Caco-2 (cell line): ENCODE measurements at regions not wholly inside any gene's neighbourhood (a gene's known extent, or its start where the extent isn't known, plus 50 kb on each side); places are given as distances from the start of the nearest gene placed in this dataset.

Experiments used
- BruUV-seq: library from RNA; stranded (reverse); fragments of 400-500 nt; replicated peaks from 2 replicates; lab custom pipeline; 2021; lab: Mats Ljungman, UMichigan
- CTCF ChIA-PET: fragments of 300-600 bp; sonication (Branson Sonifier 250); formaldehyde crosslinking; loops from one replicate; lab custom pipeline; 2022; ENCODE audit warnings: antibody characterized with exemption; lab: Charles Lee
- POLR2A ChIA-PET: fragments of 300-600 bp; sonication (Branson Sonifier 250); formaldehyde crosslinking; loops from one replicate; lab custom pipeline; 2022; ENCODE audit warnings: antibody characterized with exemption; lab: Charles Lee
- DNase-seq, 2 experiments: peaks; one replicate each; pipeline versions ENCODE4 v3.0.0 to v3.0.0-alpha.2; 2020 to 2022
- H3K27me3 ChIP-seq: replicated peaks from 2 replicates; pipeline ENCODE4 v1.6.0; 2011; ENCODE audit warnings: low read length; ENCODE audit not compliant: control insufficient read depth, insufficient read depth
- H3K36me3 ChIP-seq: 2 replicates; pipeline ENCODE4 v1.5.1; 2011; ENCODE audit warnings: low read length; ENCODE audit not compliant: control insufficient read depth, insufficient read depth
- H3K4me1 ChIP-seq: fragments of 250-450 bp; sonication (Bioruptor Pico); 2 replicates; pipeline ENCODE4 v1.5.1; 2020; ENCODE audit warnings: mild to moderate bottlenecking
- H3K4me3 ChIP-seq: 2 replicates; pipeline ENCODE4 v1.5.1; 2011; ENCODE audit warnings: low read depth, mild to moderate bottlenecking, control low read depth, low read length
- H3K9me3 ChIP-seq: fragments of 250-450 bp; sonication (Bioruptor Pico); 2 replicates; pipeline ENCODE4 v1.5.1; 2020; ENCODE audit warnings: mild to moderate bottlenecking, moderate library complexity
- H3K27ac Mint-ChIP-seq: one replicate; pipeline ENCODE4 v1.8.0; 2022; ENCODE audit warnings: mixed read lengths; ENCODE audit not compliant: unreplicated experiment
- H3K27me3 Mint-ChIP-seq: one replicate; pipeline ENCODE4 v1.8.0; 2022; ENCODE audit warnings: mixed read lengths; ENCODE audit not compliant: insufficient read depth, unreplicated experiment
- H3K36me3 Mint-ChIP-seq: one replicate; pipeline ENCODE4 v1.8.0; 2022; ENCODE audit warnings: mild to moderate bottlenecking, mixed read lengths; ENCODE audit not compliant: insufficient read depth, unreplicated experiment
- H3K4me1 Mint-ChIP-seq: one replicate; pipeline ENCODE4 v1.8.0; 2022; ENCODE audit warnings: low read depth, mixed read lengths; ENCODE audit not compliant: unreplicated experiment
- H3K4me3 Mint-ChIP-seq: one replicate; pipeline ENCODE4 v1.8.0; 2022; ENCODE audit warnings: mild to moderate bottlenecking, moderate library complexity, mixed read lengths; ENCODE audit not compliant: unreplicated experiment
- H3K9me3 Mint-ChIP-seq: one replicate; pipeline ENCODE4 v1.8.0; 2022; ENCODE audit warnings: mixed read lengths; ENCODE audit not compliant: unreplicated experiment
- intact Hi-C: fragments of 100-400 bp; cut with micrococcal nuclease; formaldehyde crosslinking; loops from one replicate; pipeline ENCODE4 v1.10.0; 2022; ENCODE audit not compliant: unreplicated experiment
- TF ChIP-seq, protein P1 (sequence below), 2 experiments: fragments of 200-600 bp in 1 of 2; IDR thresholded peaks; 1 replicate in 1 of 2; 2 replicates in 1 of 2; pipeline versions ENCODE4 v1.5.1 to v1.8.0; 2011 to 2022; ENCODE audit warnings: antibody characterized with exemption in 1 of 2, control low read depth in 1 of 2, inconsistent platforms in 1 of 2, low read depth in 1 of 2, low read length in 1 of 2, mild to moderate bottlenecking in 1 of 2, moderate library complexity in 1 of 2; ENCODE audit not compliant: insufficient read depth in 1 of 2, severe bottlenecking in 1 of 2, unreplicated experiment in 1 of 2

DNA sequence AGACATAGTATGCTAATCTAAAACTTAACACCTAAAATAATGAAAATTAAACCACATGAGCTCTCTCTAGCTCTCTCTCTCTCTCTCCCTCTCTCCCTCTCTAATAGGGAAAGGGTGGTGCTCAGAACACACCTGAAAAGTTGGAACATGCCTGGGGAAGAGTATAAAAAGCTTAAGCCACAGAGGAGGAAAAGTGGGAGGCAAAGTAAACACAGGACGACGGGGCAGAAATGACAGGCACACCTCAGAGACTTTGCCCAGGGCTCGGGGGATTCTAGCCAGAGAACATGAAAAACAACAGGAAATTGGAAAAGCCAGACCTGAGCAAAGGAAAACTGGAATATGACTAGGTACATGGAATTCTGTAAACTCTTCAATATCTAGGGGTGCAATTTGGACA is 666.1 kb downstream of the BCL11A start:
- no peak for DNase-seq
- Histone ChIP-seq H3K9me3 (no peaks in the 10 kb centered on the region), H3K4me1 (no peaks in the 10 kb centered on the region), H3K27me3 (no peaks in the 10 kb centered on the region), H3K36me3 (no peaks in the 10 kb centered on the region), H3K4me3 (no peak overlapping the region)
- no TSS peak for BruUV-seq
- Mint-ChIP-seq H3K4me1 (no peaks in the 10 kb centered on the region), H3K9me3 (no peaks in the 10 kb centered on the region), H3K27me3 (peaks cover 10% of the 10 kb centered on the region), H3K36me3 (no peaks in the 10 kb centered on the region), H3K4me3 (no peak overlapping the region), H3K27ac (no peak overlapping the region)
- intact Hi-C loops, result no loop called here
- CTCF ChIA-PET, result no interaction called here
- POLR2A ChIA-PET, result no interaction called here
- TF ChIP-seq, protein P1, sequence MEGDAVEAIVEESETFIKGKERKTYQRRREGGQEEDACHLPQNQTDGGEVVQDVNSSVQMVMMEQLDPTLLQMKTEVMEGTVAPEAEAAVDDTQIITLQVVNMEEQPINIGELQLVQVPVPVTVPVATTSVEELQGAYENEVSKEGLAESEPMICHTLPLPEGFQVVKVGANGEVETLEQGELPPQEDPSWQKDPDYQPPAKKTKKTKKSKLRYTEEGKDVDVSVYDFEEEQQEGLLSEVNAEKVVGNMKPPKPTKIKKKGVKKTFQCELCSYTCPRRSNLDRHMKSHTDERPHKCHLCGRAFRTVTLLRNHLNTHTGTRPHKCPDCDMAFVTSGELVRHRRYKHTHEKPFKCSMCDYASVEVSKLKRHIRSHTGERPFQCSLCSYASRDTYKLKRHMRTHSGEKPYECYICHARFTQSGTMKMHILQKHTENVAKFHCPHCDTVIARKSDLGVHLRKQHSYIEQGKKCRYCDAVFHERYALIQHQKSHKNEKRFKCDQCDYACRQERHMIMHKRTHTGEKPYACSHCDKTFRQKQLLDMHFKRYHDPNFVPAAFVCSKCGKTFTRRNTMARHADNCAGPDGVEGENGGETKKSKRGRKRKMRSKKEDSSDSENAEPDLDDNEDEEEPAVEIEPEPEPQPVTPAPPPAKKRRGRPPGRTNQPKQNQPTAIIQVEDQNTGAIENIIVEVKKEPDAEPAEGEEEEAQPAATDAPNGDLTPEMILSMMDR (IDR thresholded peaks at IDR 0.05; ENCODE audit: insufficient read depth in 1 of 2, low read depth in 1 of 2, low read length in 1 of 2, severe bottlenecking in 1 of 2, unreplicated experiment in 1 of 2), result no peak

DNA sequence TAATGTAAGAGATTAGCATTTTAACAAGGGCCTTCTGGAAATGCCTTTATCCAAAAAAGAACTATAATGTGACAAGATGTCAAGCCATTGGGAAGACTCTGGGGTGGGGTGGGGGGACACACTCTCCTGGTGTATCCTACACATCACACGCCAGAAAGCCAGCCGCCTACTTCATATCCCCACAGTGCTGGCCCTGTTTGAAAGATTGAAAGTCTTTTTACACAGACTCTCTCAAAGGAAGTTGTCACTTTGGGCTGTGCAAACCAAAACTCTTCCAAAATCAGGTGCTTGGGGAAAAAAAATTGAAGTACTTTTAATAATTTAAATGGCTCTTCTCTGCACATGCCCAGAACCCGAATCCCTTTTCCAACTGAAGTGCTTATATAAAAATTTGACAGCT is 666.7 kb downstream of the BCL11A start:
- no TSS peak for BruUV-seq
- ChIA-PET CTCF (no interaction called here), POLR2A (no interaction called here)
- H3K36me3 ChIP-seq, result no peaks in the 10 kb centered on the region
- H3K4me1 Mint-ChIP-seq, result no peaks in the 10 kb centered on the region
- H3K4me3 ChIP-seq, result no peak overlapping the region
- peaks cover 10% of the 10 kb centered on the region for H3K27me3 Mint-ChIP-seq
- H3K27ac Mint-ChIP-seq, result no peak overlapping the region
- H3K9me3 Mint-ChIP-seq, result no peaks in the 10 kb centered on the region
- DNase-seq, result no peak
- H3K27me3 ChIP-seq, result no peaks in the 10 kb centered on the region
- no peaks in the 10 kb centered on the region for H3K36me3 Mint-ChIP-seq
- TF ChIP-seq, protein P1 (IDR thresholded peaks at IDR 0.05; ENCODE audit: insufficient read depth in 1 of 2, low read depth in 1 of 2, low read length in 1 of 2, severe bottlenecking in 1 of 2, unreplicated experiment in 1 of 2), result no peak
- intact Hi-C loops, result no loop called here
- H3K4me3 Mint-ChIP-seq, result no peak overlapping the region
- H3K4me1 ChIP-seq, result no peaks in the 10 kb centered on the region
- H3K9me3 ChIP-seq, result no peaks in the 10 kb centered on the region

DNA sequence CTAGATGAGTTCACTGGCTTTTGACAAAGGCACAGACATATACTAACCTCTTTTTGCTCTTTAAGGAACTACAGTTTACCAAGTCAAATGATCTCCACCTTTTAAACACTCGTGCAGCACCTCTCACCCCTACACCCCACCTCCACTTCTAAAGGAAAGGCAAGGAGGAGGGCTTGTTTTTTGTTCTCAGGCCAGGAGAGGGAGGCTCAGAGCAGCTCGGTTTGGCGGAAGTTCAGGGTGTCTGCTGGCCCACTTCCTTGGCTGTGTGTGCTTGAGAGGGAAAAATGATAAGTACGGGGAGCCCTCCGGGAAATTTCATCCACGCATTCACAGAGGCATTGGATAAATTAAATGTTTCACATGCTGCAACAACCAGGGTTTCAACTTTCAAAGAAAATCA is 667.9 kb downstream of the BCL11A start:
- intact Hi-C loops, result no loop called here
- POLR2A ChIA-PET, result no interaction called here
- no peak overlapping the region for H3K4me3 ChIP-seq

More for the DNA sequence above, 667.9 kb downstream of the BCL11A start:
- H3K27me3 Mint-ChIP-seq, result peaks cover 4% of the 10 kb centered on the region
- H3K36me3 ChIP-seq, result no peaks in the 10 kb centered on the region
- no peaks in the 10 kb centered on the region for H3K9me3 ChIP-seq
- BruUV-seq, result no TSS peak
- DNase-seq, result no peak
- no peaks in the 10 kb centered on the region for H3K4me1 ChIP-seq
- CTCF ChIA-PET, result no interaction called here
- no peak overlapping the region for H3K27ac Mint-ChIP-seq
- TF ChIP-seq, protein P1 (IDR thresholded peaks at IDR 0.05; ENCODE audit: insufficient read depth in 1 of 2, low read depth in 1 of 2, low read length in 1 of 2, severe bottlenecking in 1 of 2, unreplicated experiment in 1 of 2), result no peak
- H3K4me1 Mint-ChIP-seq, result no peaks in the 10 kb centered on the region
- no peaks in the 10 kb centered on the region for H3K9me3 Mint-ChIP-seq
- H3K4me3 Mint-ChIP-seq, result no peak overlapping the region
- H3K36me3 Mint-ChIP-seq, result no peaks in the 10 kb centered on the region
- no peaks in the 10 kb centered on the region for H3K27me3 ChIP-seq
